ENCODE measurements at regions not wholly inside any gene's neighbourhood (a gene's known extent, or its start where the extent isn't known, plus 50 kb on each side); places are given as distances from the start of the nearest gene placed in this dataset.

DNA sequence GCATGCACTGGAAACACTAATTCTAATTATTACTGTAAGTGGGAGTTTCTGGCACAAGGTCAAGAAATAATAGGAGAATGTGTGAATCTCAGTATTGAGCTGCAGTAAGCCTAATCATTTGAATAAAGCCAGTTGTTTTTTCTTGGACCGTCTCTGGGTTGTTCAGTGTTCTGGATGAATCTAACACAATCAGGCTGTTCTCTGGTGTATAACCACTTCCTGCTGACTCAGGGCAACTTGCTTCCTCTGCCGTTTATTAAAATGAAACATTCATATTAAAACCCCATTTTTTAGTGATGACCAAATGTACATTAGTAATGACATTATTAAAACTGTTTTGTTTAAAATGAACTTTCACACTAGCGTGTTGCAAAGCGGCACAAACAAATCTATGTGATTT is 273.1 kb upstream of the SNX7 start:
- TF ChIP-seq, protein P1, sequence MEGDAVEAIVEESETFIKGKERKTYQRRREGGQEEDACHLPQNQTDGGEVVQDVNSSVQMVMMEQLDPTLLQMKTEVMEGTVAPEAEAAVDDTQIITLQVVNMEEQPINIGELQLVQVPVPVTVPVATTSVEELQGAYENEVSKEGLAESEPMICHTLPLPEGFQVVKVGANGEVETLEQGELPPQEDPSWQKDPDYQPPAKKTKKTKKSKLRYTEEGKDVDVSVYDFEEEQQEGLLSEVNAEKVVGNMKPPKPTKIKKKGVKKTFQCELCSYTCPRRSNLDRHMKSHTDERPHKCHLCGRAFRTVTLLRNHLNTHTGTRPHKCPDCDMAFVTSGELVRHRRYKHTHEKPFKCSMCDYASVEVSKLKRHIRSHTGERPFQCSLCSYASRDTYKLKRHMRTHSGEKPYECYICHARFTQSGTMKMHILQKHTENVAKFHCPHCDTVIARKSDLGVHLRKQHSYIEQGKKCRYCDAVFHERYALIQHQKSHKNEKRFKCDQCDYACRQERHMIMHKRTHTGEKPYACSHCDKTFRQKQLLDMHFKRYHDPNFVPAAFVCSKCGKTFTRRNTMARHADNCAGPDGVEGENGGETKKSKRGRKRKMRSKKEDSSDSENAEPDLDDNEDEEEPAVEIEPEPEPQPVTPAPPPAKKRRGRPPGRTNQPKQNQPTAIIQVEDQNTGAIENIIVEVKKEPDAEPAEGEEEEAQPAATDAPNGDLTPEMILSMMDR (conservative IDR thresholded peaks at IDR 0.05; ENCODE audit: low read depth, low read length): no peak
- TF ChIP-seq EZH2 (IDR thresholded peaks at IDR 0.05; ENCODE audit: borderline replicate concordance, low read depth, low read length, poor library complexity, severe bottlenecking): no peak

All from A673 (cell line).